GM12892 (cell line): ENCODE measurements at regions not wholly inside any gene's neighbourhood (a gene's known extent, or its start where the extent isn't known, plus 50 kb on each side); places are given as distances from the start of the nearest gene placed in this dataset.

ENCODE experiments used
- DNase-seq: peaks from one replicate; pipeline ENCODE4 v3.0.0; 2011; ENCODE audit not compliant: insufficient read length
- FAIRE-seq: peaks from 2 replicates; lab custom pipeline; 2011; peaks lifted over from hg19 to GRCh38; lab: Jason Lieb, UNC
- POLR2A ChIP-seq: IDR thresholded peaks from 2 replicates; pipeline ENCODE4 v1.6.1; 2011; ENCODE audit warnings: low read depth, low read length, control low read depth
- POLR2AphosphoS5 ChIP-seq: IDR thresholded peaks from 2 replicates; pipeline ENCODE4 v1.6.1; 2011; ENCODE audit warnings: low read depth, low read length, control low read depth
- TAF1 ChIP-seq: IDR thresholded peaks from 2 replicates; pipeline ENCODE4 v1.6.1; 2011; ENCODE audit warnings: low read depth, mild to moderate bottlenecking, control low read depth, low read length, borderline replicate concordance

- DNase-seq, result no peak
- no peak for FAIRE-seq
- TF ChIP-seq POLR2AphosphoS5 (no peak), POLR2A (no peak), TAF1 (no peak)
Measured at GRCh38 chr2:161017780-161018470, 142.3 kb upstream of the TANK start.

GRCh38 chr2:161019311-161019710 is 140.9 kb upstream of the TANK start:
- DNase-seq (no peak), FAIRE-seq (no peak)
- TF ChIP-seq TAF1 (no peak), POLR2AphosphoS5 (no peak), POLR2A (no peak)

GRCh38 chr2:161020437-161020836 is 139.8 kb upstream of the TANK start:
- FAIRE-seq (no peak), DNase-seq (no peak)
- TF ChIP-seq POLR2A, result no peak
- no peak for TF ChIP-seq POLR2AphosphoS5
- no peak for TF ChIP-seq TAF1

GRCh38 chr2:161028581-161028980 is 131.6 kb upstream of the TANK start:
- no peak for TF ChIP-seq TAF1
- no peak for TF ChIP-seq POLR2AphosphoS5
- TF ChIP-seq POLR2A, result no peak
- FAIRE-seq, result no peak
- no peak for DNase-seq

- no peak for TF ChIP-seq POLR2AphosphoS5
- no peak for TF ChIP-seq TAF1
- no peak for TF ChIP-seq POLR2A
- FAIRE-seq, result no peak
- DNase-seq, result no peak
Measured at GRCh38 chr2:161029321-161029720, 130.9 kb upstream of the TANK start.

GRCh38 chr2:161030260-161031063 is 129.8 kb upstream of the TANK start:
- DNase-seq, result no peak
- FAIRE-seq, result no peak

GRCh38 chr2:161031511-161031910 is 128.7 kb upstream of the TANK start:
- TF ChIP-seq POLR2AphosphoS5 (no peak), POLR2A (no peak), TAF1 (no peak)
- DNase-seq, result no peak
- FAIRE-seq, result no peak

More at GRCh38 chr2:161030260-161031063, 129.8 kb upstream of the TANK start:
- TF ChIP-seq POLR2AphosphoS5, result no peak
- no peak for TF ChIP-seq POLR2A
- TF ChIP-seq TAF1, result no peak

GRCh38 chr2:161032635-161033034 is 127.6 kb upstream of the TANK start:
- FAIRE-seq, result no peak
- no peak for DNase-seq
- TF ChIP-seq POLR2AphosphoS5, result no peak
- TF ChIP-seq POLR2A, result no peak
- no peak for TF ChIP-seq TAF1

GRCh38 chr2:161033059-161033660 is 127.1 kb upstream of the TANK start:
- DNase-seq (no peak), FAIRE-seq (no peak)
- TF ChIP-seq POLR2A (no peak), POLR2AphosphoS5 (no peak), TAF1 (no peak)

- FAIRE-seq (no peak), DNase-seq (no peak)
- no peak for TF ChIP-seq POLR2A
- TF ChIP-seq TAF1, result no peak
- no peak for TF ChIP-seq POLR2AphosphoS5
Measured at GRCh38 chr2:161036926-161037325, 123.3 kb upstream of the TANK start.

GRCh38 chr2:161039071-161039470 is 121.2 kb upstream of the TANK start:
- TF ChIP-seq POLR2AphosphoS5 (no peak), POLR2A (no peak), TAF1 (no peak)
- FAIRE-seq (no peak), DNase-seq (no peak)
